CD4-positive, alpha-beta memory T cell (primary cell): ENCODE measurements at regions not wholly inside any gene's neighbourhood (a gene's known extent, or its start where the extent isn't known, plus 50 kb on each side); places are given as distances from the start of the nearest gene placed in this dataset.
"Not testable (repeated sequence)": the region's sequence is repeated elsewhere in the genome, so short reads cannot be mapped to it uniquely, and the experiment has no call there.

Source experiments
- CTCF ChIA-PET: fragments of 350-600 bp; sonication (Branson Sonifier 250); formaldehyde crosslinking; loops from one replicate; lab custom pipeline; 2021; ENCODE audit warnings: inconsistent platforms; ENCODE audit not compliant: partially characterized antibody; lab: Charles Lee
- POLR2A ChIA-PET: fragments of 350-600 bp; sonication (Branson Sonifier 250); formaldehyde crosslinking; loops from one replicate; lab custom pipeline; 2021; ENCODE audit not compliant: partially characterized antibody; lab: Charles Lee
- DNase-seq, 5 donors: peaks; one replicate each; pipeline versions ENCODE4 v3.0.0 to v3.0.0-alpha.2; 2020 to 2022; ENCODE audit warnings: mixed read lengths in 1 of 5
- H3K27ac ChIP-seq: one replicate; pipeline ENCODE4 v1.7.0; 2013; ENCODE audit warnings: low read depth, low read length
- H3K27me3 ChIP-seq: 2 replicates; pipeline ENCODE4 v1.7.0; 2013; ENCODE audit warnings: mild to moderate bottlenecking, low read length, moderate library complexity; ENCODE audit not compliant: insufficient read depth
- H3K36me3 ChIP-seq: 2 replicates; pipeline ENCODE4 v1.7.0; 2013; ENCODE audit warnings: mild to moderate bottlenecking, low read length, moderate library complexity; ENCODE audit not compliant: insufficient read depth
- H3K4me1 ChIP-seq: 2 replicates; pipeline ENCODE4 v1.7.0; 2013; ENCODE audit warnings: mild to moderate bottlenecking, low read length, moderate library complexity; ENCODE audit not compliant: insufficient read depth
- H3K4me3 ChIP-seq, 2 donors: one replicate each; pipeline ENCODE4 v1.7.0; 2013; ENCODE audit warnings: low read length in 2 of 2, mild to moderate bottlenecking in 1 of 2
- H3K9me3 ChIP-seq, 2 donors: one replicate each; pipeline ENCODE4 v1.7.0; 2013; ENCODE audit warnings: low read length in 2 of 2, control low read depth in 1 of 2; ENCODE audit not compliant: control insufficient read depth in 1 of 2
- H3K27ac Mint-ChIP-seq, 7 donors: one replicate each; pipeline ENCODE4 v1.8.0; 2020 to 2021; ENCODE audit warnings: mixed read lengths in 7 of 7, mild to moderate bottlenecking in 6 of 7, inconsistent platforms in 3 of 7, moderate library complexity in 3 of 7
- H3K27me3 Mint-ChIP-seq, 2 donors: one replicate each; pipeline ENCODE4 v1.8.0; 2020 to 2021; ENCODE audit warnings: mixed read lengths in 2 of 2
- H3K36me3 Mint-ChIP-seq, 2 donors: one replicate each; pipeline ENCODE4 v1.8.0; 2020 to 2021; ENCODE audit warnings: mixed read lengths in 2 of 2, inconsistent platforms in 1 of 2, mild to moderate bottlenecking in 1 of 2
- H3K4me1 Mint-ChIP-seq, 4 donors: one replicate each; pipeline ENCODE4 v1.8.0; 2020 to 2021; ENCODE audit warnings: mixed read lengths in 4 of 4, mild to moderate bottlenecking in 1 of 4
- H3K4me3 Mint-ChIP-seq, 8 donors: one replicate each; pipeline ENCODE4 v1.8.0; 2020 to 2021; ENCODE audit warnings: mixed read lengths in 8 of 8, mild to moderate bottlenecking in 7 of 8, moderate library complexity in 6 of 8, inconsistent platforms in 3 of 8
- H3K9me3 Mint-ChIP-seq, 8 donors: one replicate each; pipeline ENCODE4 v1.8.0; 2020 to 2021; ENCODE audit warnings: mixed read lengths in 8 of 8, mild to moderate bottlenecking in 5 of 8, inconsistent platforms in 3 of 8, moderate library complexity in 1 of 8
- intact Hi-C: fragments of 100-400 bp; cut with micrococcal nuclease; formaldehyde crosslinking; loops from one replicate; pipeline ENCODE4 v1.15.1; 2023

DNA sequence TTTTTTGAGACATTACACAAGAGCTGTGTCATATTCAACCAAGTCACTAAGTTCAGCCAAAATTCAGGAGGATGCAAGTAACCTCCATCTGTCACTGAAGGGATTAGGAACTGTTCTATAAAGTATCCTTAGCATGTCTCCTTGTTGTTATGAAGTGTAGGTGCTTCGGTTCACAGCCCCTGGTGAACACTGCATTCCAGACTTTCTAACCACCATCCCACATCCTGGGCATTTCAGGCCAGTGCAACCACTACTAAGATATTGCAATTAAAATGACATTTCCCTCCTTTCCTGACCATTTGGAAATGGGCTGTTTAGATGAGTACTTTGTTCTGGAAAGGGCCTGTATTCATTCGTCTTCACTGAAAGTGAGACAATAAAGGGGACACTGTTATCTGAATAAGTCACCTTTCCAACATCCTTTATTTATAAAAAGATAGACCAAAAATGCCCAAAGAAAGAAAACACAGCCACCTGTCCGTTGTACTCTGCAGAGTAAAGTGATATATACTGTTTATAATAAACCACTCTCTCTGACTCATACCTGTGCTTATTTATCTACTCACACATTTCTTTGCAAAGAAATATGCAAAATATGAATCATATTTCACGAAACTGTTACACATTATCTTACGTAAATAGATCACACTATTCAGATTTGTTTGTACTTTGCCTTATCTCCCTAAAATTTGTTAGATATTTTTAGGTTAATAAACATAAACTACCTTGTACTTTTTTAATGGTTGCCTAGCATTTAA is 861.9 kb downstream of the CDH18 start:
- intact Hi-C loops = no loop called here
- Mint-ChIP-seq H3K36me3 (no peaks in the 10 kb centered on the region), H3K4me3 (no peak overlapping the region), H3K4me1 (no peaks in the 10 kb centered on the region), H3K9me3 (peaks cover 0 to 15% (median 5%) of the 10 kb centered on the region in 8 donors), H3K27me3 (no peaks in the 10 kb centered on the region), H3K27ac (no peak overlapping the region)
- no peaks in the 10 kb centered on the region for H3K4me1 ChIP-seq
- H3K9me3 ChIP-seq = no peaks in the 10 kb centered on the region
- no peak overlapping the region for H3K4me3 ChIP-seq
- ChIA-PET POLR2A (no interaction called here), CTCF (no interaction called here)
- no peaks in the 10 kb centered on the region for H3K27me3 ChIP-seq
- no peak overlapping the region for H3K27ac ChIP-seq
- H3K36me3 ChIP-seq = no peaks in the 10 kb centered on the region
- no peak for DNase-seq

DNA sequence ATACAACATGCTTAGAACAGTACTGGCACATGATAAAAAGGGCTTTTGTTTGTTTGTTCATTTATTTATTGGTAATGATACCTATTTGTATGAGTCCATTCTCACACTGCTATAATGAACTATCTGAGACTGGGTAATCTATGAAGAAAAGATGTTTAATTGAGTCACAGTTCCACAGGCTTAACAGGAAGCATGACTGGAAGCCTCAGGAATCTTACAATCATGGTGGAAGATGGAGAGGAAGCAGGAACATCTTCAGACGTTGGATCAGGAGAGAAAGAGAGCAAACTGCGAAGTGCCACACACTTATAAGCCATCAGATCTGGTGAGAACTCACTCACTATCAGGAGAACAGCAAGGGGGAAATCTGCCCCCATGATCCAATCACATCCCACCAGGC is 847.7 kb downstream of the CDH18 start:
- H3K27me3 Mint-ChIP-seq = no peaks in the 10 kb centered on the region

DNA sequence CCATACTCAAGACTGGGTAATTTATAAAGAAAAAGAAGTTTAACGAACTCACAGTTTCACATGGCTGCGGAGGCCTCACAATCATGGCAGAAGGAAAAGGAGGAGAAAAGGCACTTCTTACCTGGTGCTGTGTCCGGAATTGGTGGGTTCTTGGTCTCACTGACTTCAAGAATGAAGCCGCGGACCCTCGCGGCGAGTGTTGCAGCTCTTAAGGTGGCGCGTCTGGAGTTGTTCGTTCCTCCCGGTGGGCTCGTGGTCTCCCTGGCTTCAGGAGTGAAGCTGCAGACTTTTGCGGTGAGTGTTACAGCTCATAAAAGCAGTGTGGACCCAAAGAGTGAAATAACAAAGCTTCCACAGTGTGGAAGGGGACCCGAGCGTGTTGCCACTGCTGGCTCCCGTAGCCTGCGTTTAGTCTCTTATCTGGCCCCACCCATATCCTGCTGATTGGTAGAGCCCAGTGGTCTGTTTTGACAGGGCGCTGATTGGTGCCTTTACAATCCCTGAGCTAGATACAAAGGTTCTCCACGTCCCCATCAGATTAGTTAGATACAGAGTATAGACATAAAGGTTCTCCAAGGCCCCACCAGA is 846.0 kb downstream of the CDH18 start:
- H3K4me1 ChIP-seq, H3K27me3 ChIP-seq, H3K36me3 Mint-ChIP-seq, H3K9me3 ChIP-seq, H3K4me3 Mint-ChIP-seq, H3K27ac ChIP-seq, H3K4me1 Mint-ChIP-seq, POLR2A ChIA-PET, intact Hi-C loops, DNase-seq, H3K4me3 ChIP-seq, H3K27me3 Mint-ChIP-seq, H3K36me3 ChIP-seq, CTCF ChIA-PET, H3K27ac Mint-ChIP-seq: not testable (repeated sequence)
- peaks cover 2 to 16% (median 7%) of the 10 kb centered on the region in 8 donors for H3K9me3 Mint-ChIP-seq

More for the DNA sequence above, 847.7 kb downstream of the CDH18 start:
- no peaks in the 10 kb centered on the region for H3K9me3 ChIP-seq
- H3K36me3 Mint-ChIP-seq = no peaks in the 10 kb centered on the region
- intact Hi-C loops = no loop called here
- peak overlapping the region in 1 of 8 donors; percentile 43 for H3K4me3 Mint-ChIP-seq
- H3K27me3 ChIP-seq = no peaks in the 10 kb centered on the region
- H3K27ac ChIP-seq = no peak overlapping the region
- no peak overlapping the region for H3K4me3 ChIP-seq
- no peaks in the 10 kb centered on the region for H3K4me1 ChIP-seq
- DNase-seq = no peak
- POLR2A ChIA-PET = no interaction called here
- no peak overlapping the region for H3K27ac Mint-ChIP-seq
- no peaks in the 10 kb centered on the region for H3K4me1 Mint-ChIP-seq
- peaks cover 2 to 18% (median 8%) of the 10 kb centered on the region in 8 donors for H3K9me3 Mint-ChIP-seq
- H3K36me3 ChIP-seq = no peaks in the 10 kb centered on the region
- CTCF ChIA-PET = no interaction called here

GRCh38 chr5:19142713-19143414 is 845.1 kb downstream of the CDH18 start:
- H3K4me3 Mint-ChIP-seq, POLR2A ChIA-PET, H3K36me3 ChIP-seq, DNase-seq, H3K27ac ChIP-seq, H3K27ac Mint-ChIP-seq, intact Hi-C loops, H3K27me3 Mint-ChIP-seq, H3K9me3 ChIP-seq, CTCF ChIA-PET, H3K27me3 ChIP-seq, H3K4me1 ChIP-seq, H3K4me3 ChIP-seq, H3K4me1 Mint-ChIP-seq, H3K36me3 Mint-ChIP-seq: not testable (repeated sequence)
- H3K9me3 Mint-ChIP-seq = peaks cover 2 to 16% (median 7%) of the 10 kb centered on the region in 8 donors

- intact Hi-C loops = no loop called here
- Histone ChIP-seq H3K4me1 (no peaks in the 10 kb centered on the region), H3K27me3 (no peaks in the 10 kb centered on the region), H3K4me3 (no peak overlapping the region), H3K36me3 (no peaks in the 10 kb centered on the region), H3K27ac (no peak overlapping the region), H3K9me3 (no peaks in the 10 kb centered on the region)
- CTCF ChIA-PET = no interaction called here
- no peaks in the 10 kb centered on the region for H3K4me1 Mint-ChIP-seq
- H3K27me3 Mint-ChIP-seq = no peaks in the 10 kb centered on the region
- no peak overlapping the region for H3K4me3 Mint-ChIP-seq
- POLR2A ChIA-PET = no interaction called here
- no peaks in the 10 kb centered on the region for H3K36me3 Mint-ChIP-seq
- DNase-seq = no peak
- peaks cover 2 to 16% (median 7%) of the 10 kb centered on the region in 8 donors for H3K9me3 Mint-ChIP-seq
- H3K27ac Mint-ChIP-seq = no peak overlapping the region
These were observed 844.1 kb downstream of the CDH18 start for GRCh38 chr5:19143935-19144334.

DNA sequence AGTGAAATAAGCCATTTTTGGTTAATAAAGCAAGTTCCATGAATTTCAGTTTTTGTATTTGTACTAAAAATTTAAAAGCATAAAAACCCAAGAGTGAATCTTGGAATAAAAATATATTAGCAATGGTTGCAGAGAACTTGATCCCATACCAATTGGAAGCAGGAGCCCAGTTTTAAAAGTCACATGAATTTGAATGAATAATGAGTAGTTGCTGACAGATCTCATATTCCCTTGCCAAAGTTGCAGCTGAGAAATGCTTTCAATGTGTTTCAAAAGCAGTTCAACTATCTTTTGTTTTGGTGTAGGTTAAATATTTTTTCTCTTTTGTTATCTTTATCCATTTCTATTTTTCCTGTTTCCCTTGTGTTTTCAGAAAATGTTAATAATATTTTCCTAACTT is 818.6 kb downstream of the CDH18 start:
- no peaks in the 10 kb centered on the region for H3K4me1 Mint-ChIP-seq
- no peak overlapping the region for H3K4me3 Mint-ChIP-seq
- intact Hi-C loops = no loop called here
- H3K36me3 Mint-ChIP-seq = no peaks in the 10 kb centered on the region
- H3K27ac Mint-ChIP-seq = no peak overlapping the region
- H3K36me3 ChIP-seq = no peaks in the 10 kb centered on the region
- H3K9me3 ChIP-seq = no peaks in the 10 kb centered on the region
- ChIA-PET CTCF (no interaction called here), POLR2A (no interaction called here)
- H3K4me3 ChIP-seq = no peak overlapping the region
- H3K27me3 Mint-ChIP-seq = no peaks in the 10 kb centered on the region
- H3K4me1 ChIP-seq = no peaks in the 10 kb centered on the region
- H3K27ac ChIP-seq = no peak overlapping the region
- H3K27me3 ChIP-seq = no peaks in the 10 kb centered on the region
- no peak for DNase-seq
- H3K9me3 Mint-ChIP-seq = peaks cover 0 to 6% (median 0%) of the 10 kb centered on the region in 8 donors

GRCh38 chr5:19172926-19173470 is 815.0 kb downstream of the CDH18 start:
- no peaks in the 10 kb centered on the region for H3K4me1 ChIP-seq
- intact Hi-C loops = no loop called here
- Mint-ChIP-seq H3K27ac (no peak overlapping the region), H3K27me3 (no peaks in the 10 kb centered on the region), H3K36me3 (no peaks in the 10 kb centered on the region), H3K4me3 (no peak overlapping the region), H3K9me3 (peaks cover 0 to 5% (median 0%) of the 10 kb centered on the region in 8 donors), H3K4me1 (no peaks in the 10 kb centered on the region)
- CTCF ChIA-PET = no interaction called here
- POLR2A ChIA-PET = no interaction called here
- H3K36me3 ChIP-seq = no peaks in the 10 kb centered on the region
- no peak for DNase-seq
- H3K9me3 ChIP-seq = no peaks in the 10 kb centered on the region
- no peak overlapping the region for H3K4me3 ChIP-seq
- no peak overlapping the region for H3K27ac ChIP-seq
- H3K27me3 ChIP-seq = no peaks in the 10 kb centered on the region
